GM12878 (cell line): ENCODE measurements at regions not wholly inside any gene's neighbourhood (a gene's known extent, or its start where the extent isn't known, plus 50 kb on each side); places are given as distances from the start of the nearest gene placed in this dataset.

Experiments
- ATAC-seq: fragments of 200-7000 bp; cut with Tn5 transposase; 3 replicates; pipeline ENCODE4 v1.9.1; 2020; ENCODE audit warnings: mild to moderate bottlenecking, moderate library complexity
- BruUV-seq: library from RNA; stranded (reverse); fragments of 400-500 nt; replicated peaks from 2 replicates; lab custom pipeline; 2021; lab: Mats Ljungman, UMichigan
- CTCF ChIA-PET: fragments of 300-600 bp; sonication (Branson Sonifier 250); formaldehyde crosslinking; extraction: SDS; loops from one replicate; lab custom pipeline; 2021; ENCODE audit warnings: inconsistent platforms; lab: Yijun Ruan, JAX
- POLR2A ChIA-PET: fragments of 350-600 bp; formaldehyde crosslinking; extraction: SDS; loops from one replicate; lab custom pipeline; 2021; ENCODE audit warnings: inconsistent platforms; lab: Charles Lee
- RAD21 ChIA-PET: fragments of 300-600 bp; sonication (Branson Sonifier 250); formaldehyde crosslinking; loops from one replicate; lab custom pipeline; 2023; ENCODE audit warnings: antibody characterized with exemption; ENCODE audit not compliant: unreplicated experiment; lab: Charles Lee
- SMC1A ChIA-PET: fragments of 300-600 bp; sonication (Branson Sonifier 250); formaldehyde crosslinking; loops from one replicate; lab custom pipeline; 2023; ENCODE audit not compliant: unreplicated experiment, uncharacterized antibody; lab: Charles Lee
- DNase-seq: peaks from one replicate; pipeline ENCODE4 v3.0.0-alpha.2; 2011; ENCODE audit warnings: low read depth, low spot score
- FAIRE-seq: peaks from 3 replicates; lab custom pipeline; 2011; peaks lifted over from hg19 to GRCh38; lab: Jason Lieb, UNC
- H2AFZ ChIP-seq: 2 replicates; pipeline ENCODE4 v1.6.0; 2011; ENCODE audit warnings: low read depth, low read length, control low read depth; ENCODE audit not compliant: control insufficient read depth
- H3K27ac ChIP-seq: 2 replicates; pipeline ENCODE4 v1.5.1; 2011; ENCODE audit warnings: control low read depth; ENCODE audit not compliant: control insufficient read depth, insufficient read depth
- H3K27me3 ChIP-seq, 2 experiments: replicated peaks in 1 of 2; 2 replicates each; pipeline versions ENCODE4 v1.6.0 to v1.6.1; 2011; ENCODE audit warnings: low read length in 1 of 2; ENCODE audit not compliant: control insufficient read depth in 2 of 2, insufficient read depth in 2 of 2
- H3K36me3 ChIP-seq, 2 experiments: 2 replicates each; pipeline ENCODE4 v1.5.1; 2011; ENCODE audit warnings: low read length in 1 of 2; ENCODE audit not compliant: control insufficient read depth in 2 of 2, insufficient read depth in 2 of 2
- H3K4me1 ChIP-seq: 2 replicates; pipeline ENCODE4 v1.6.1; 2011; ENCODE audit warnings: mild to moderate bottlenecking, low read length, moderate library complexity, mixed read lengths; ENCODE audit not compliant: control insufficient read depth, insufficient read depth
- H3K4me2 ChIP-seq: 2 replicates; pipeline ENCODE4 v1.6.0; 2011; ENCODE audit warnings: control low read depth; ENCODE audit not compliant: control insufficient read depth, insufficient read depth
- H3K4me3 ChIP-seq: fragments of 200-600 bp; sonication (generic); 2 replicates; pipeline ENCODE4 v1.5.1; 2016
- H3K79me2 ChIP-seq: 2 replicates; pipeline ENCODE4 v1.6.0; 2011; ENCODE audit warnings: low read length; ENCODE audit not compliant: control insufficient read depth, insufficient read depth
- H3K9ac ChIP-seq: 2 replicates; pipeline ENCODE4 v1.8.0; 2011; ENCODE audit warnings: low read length, control low read depth, mixed read lengths; ENCODE audit not compliant: control insufficient read depth, insufficient read depth
- H3K9me3 ChIP-seq: replicated peaks from 3 replicates; pipeline ENCODE4 v1.5.1; 2011; ENCODE audit warnings: mild to moderate bottlenecking, low read length; ENCODE audit not compliant: control insufficient read depth, insufficient read depth
- H4K20me1 ChIP-seq: 2 replicates; pipeline ENCODE4 v1.6.0; 2011; ENCODE audit not compliant: control insufficient read depth, insufficient read depth
- ASH2L ChIP-seq: fragments of 300-600, 200-600 bp; sonication (generic); IDR thresholded peaks from 2 replicates; pipeline ENCODE4 v1.6.1; 2017; ENCODE audit warnings: low read depth, mild to moderate bottlenecking, borderline replicate concordance
- BRCA1 ChIP-seq: IDR thresholded peaks from 2 replicates; pipeline ENCODE4 v1.6.1; 2011; ENCODE audit warnings: low read depth, low read length, improper control_type of control experiment
- CBFB ChIP-seq: IDR thresholded peaks from 2 replicates; pipeline ENCODE4 v1.6.1; 2016; ENCODE audit warnings: antibody characterized with exemption, low read depth
- CHD2 ChIP-seq: IDR thresholded peaks from 2 replicates; pipeline ENCODE4 v1.6.1; 2011; ENCODE audit warnings: low read depth, low read length, improper control_type of control experiment, borderline replicate concordance
- CTCF ChIP-seq, 3 experiments: IDR thresholded peaks in 2 of 3; conservative IDR thresholded peaks in 1 of 3; 2 replicates each; pipeline ENCODE4 v1.5.1; 2011; ENCODE audit warnings: low read depth in 3 of 3, low read length in 3 of 3, mild to moderate bottlenecking in 3 of 3, control low read depth in 2 of 3, moderate library complexity in 2 of 3, inconsistent platforms in 1 of 3, mixed read lengths in 1 of 3; ENCODE audit not compliant: control insufficient read depth in 2 of 3, insufficient read depth in 1 of 3; ENCODE audit errors: extremely low read depth in 1 of 3
- EGR1 ChIP-seq, 2 experiments: IDR thresholded peaks; 1 replicate in 1 of 2; 2 replicates in 1 of 2; pipeline ENCODE4 v1.6.1; 2011 to 2012; ENCODE audit warnings: low read depth in 2 of 2, low read length in 2 of 2, borderline replicate concordance in 1 of 2, mild to moderate bottlenecking in 1 of 2, moderate library complexity in 1 of 2
- EP300 ChIP-seq, 2 experiments: fragments of 150-350 bp in 1 of 2; IDR thresholded peaks; 2 replicates each; pipeline ENCODE4 v1.6.1; 2011 to 2012; ENCODE audit warnings: low read depth in 2 of 2, low read length in 2 of 2, borderline replicate concordance in 1 of 2, improper control_type of control experiment in 1 of 2, inconsistent platforms in 1 of 2; ENCODE audit not compliant: control insufficient read depth in 1 of 2
- EZH2 ChIP-seq: IDR thresholded peaks from 2 replicates; pipeline ENCODE4 v1.6.1; 2012; ENCODE audit warnings: low read depth, mild to moderate bottlenecking, control low read depth, inconsistent platforms, low read length, borderline replicate concordance; ENCODE audit not compliant: control insufficient read depth
- GABPA ChIP-seq: IDR thresholded peaks from 2 replicates; pipeline ENCODE4 v1.6.1; 2014; ENCODE audit warnings: antibody characterized with exemption, low read depth, mild to moderate bottlenecking, inconsistent platforms
- LARP7 ChIP-seq: fragments of 450-650 bp; IDR thresholded peaks from 2 replicates; pipeline ENCODE4 v1.6.1; 2017; ENCODE audit warnings: mild to moderate bottlenecking
- MXI1 ChIP-seq: fragments of 150-350 bp; IDR thresholded peaks from 2 replicates; pipeline ENCODE4 v1.6.1; 2011; ENCODE audit warnings: low read depth, mild to moderate bottlenecking, inconsistent platforms, low read length, improper control_type of control experiment
- NFIC ChIP-seq: IDR thresholded peaks from 2 replicates; pipeline ENCODE4 v1.6.1; 2012; ENCODE audit warnings: low read depth, mild to moderate bottlenecking, inconsistent platforms, low read length, moderate library complexity
- NR2F1 ChIP-seq: fragments of 450-650 bp; conservative IDR thresholded peaks from 2 replicates; pipeline ENCODE4 v1.6.1; 2017; ENCODE audit warnings: mild to moderate bottlenecking
- RELB ChIP-seq: fragments of 450-650 bp; IDR thresholded peaks from 2 replicates; pipeline ENCODE4 v1.6.1; 2017; ENCODE audit warnings: low read depth, mild to moderate bottlenecking, moderate library complexity
- SUZ12 ChIP-seq: fragments of 200-600 bp; sonication (generic); IDR thresholded peaks from one replicate; pipeline ENCODE4 v1.6.1; 2018; ENCODE audit warnings: antibody characterized with exemption, mild to moderate bottlenecking; ENCODE audit not compliant: unreplicated experiment
- TARDBP ChIP-seq: IDR thresholded peaks from 2 replicates; pipeline ENCODE4 v1.6.1; 2016; ENCODE audit warnings: borderline replicate concordance
- YBX1 ChIP-seq: fragments of 450-650 bp; IDR thresholded peaks from 2 replicates; pipeline ENCODE4 v1.6.1; 2016; ENCODE audit warnings: antibody characterized with exemption
- ZNF217 ChIP-seq: fragments of 450-650 bp; IDR thresholded peaks from 2 replicates; pipeline ENCODE4 v1.6.1; 2017; ENCODE audit warnings: antibody characterized with exemption, mild to moderate bottlenecking
- in situ Hi-C: fragments of 300-500 bp; cut with MboI; formaldehyde crosslinking; loops from 9 replicates; pipeline ENCODE4 v1.14.3; 2018; ENCODE audit warnings: mixed read lengths
- intact Hi-C: fragments of 100-400 bp; cut with micrococcal nuclease; formaldehyde crosslinking; loops from one replicate; pipeline ENCODE4 v1.14.2; 2022; ENCODE audit not compliant: unreplicated experiment

GRCh38 chr9:23314247-23314646 lies 511.8 kb downstream of the ELAVL2 start (continued):
- TF ChIP-seq ZNF217 = no peak

GRCh38 chr9:23319092-23319491 lies 506.9 kb downstream of the ELAVL2 start:
- Histone ChIP-seq H3K4me1 (no peaks in the 10 kb centered on the region), H3K4me3 (no peak overlapping the region), H2AFZ (no peak overlapping the region), H3K9me3 (no peaks in the 10 kb centered on the region), H3K27ac (no peak overlapping the region), H3K9ac (no peak overlapping the region), H3K4me2 (no peak overlapping the region), H3K27me3 (no peaks in the 10 kb centered on the region), H3K36me3 (no peaks in the 10 kb centered on the region), H3K79me2 (no peaks in the 10 kb centered on the region), H4K20me1 (no peaks in the 10 kb centered on the region)
- POLR2A ChIA-PET = no interaction called here
- RAD21 ChIA-PET = no interaction called here
- SMC1A ChIA-PET = interaction anchor here (1.3 kb wide), 1 partner anchor 19 kb away, joined by 5 read pairs; no protein-coding TSS in a partner anchor
- CTCF ChIA-PET = no interaction called here
- no TSS peak for BruUV-seq
- intact Hi-C loops = no loop called here
- ATAC-seq (no peak), FAIRE-seq (no peak), DNase-seq (no peak)
- in situ Hi-C loops = no loop called here
- no peak for TF ChIP-seq EGR1 (IDR thresholded peaks at IDR 0.05; ENCODE audit: borderline replicate concordance in 1 of 2, low read depth in 2 of 2, low read length in 2 of 2)
- no peak for TF ChIP-seq LARP7
- no peak for TF ChIP-seq CTCF (IDR thresholded peaks at IDR 0.05 in 2 of 3, conservative IDR thresholded peaks at IDR 0.05 in 1 of 3; ENCODE audit: control insufficient read depth in 2 of 3, extremely low read depth in 1 of 3, insufficient read depth in 1 of 3, low read depth in 3 of 3, low read length in 3 of 3)
- no peak for TF ChIP-seq RELB
- TF ChIP-seq NFIC = no peak
- TF ChIP-seq ZNF217 = no peak
- TF ChIP-seq BRCA1 = no peak
- TF ChIP-seq ASH2L = no peak
- TF ChIP-seq EP300 (IDR thresholded peaks at IDR 0.05; ENCODE audit: borderline replicate concordance in 1 of 2, control insufficient read depth in 1 of 2, low read depth in 2 of 2, low read length in 2 of 2) = no peak
- TF ChIP-seq GABPA = no peak
- no peak for TF ChIP-seq SUZ12
- no peak for TF ChIP-seq TARDBP
- TF ChIP-seq MXI1 = no peak
- TF ChIP-seq CHD2 = no peak
- no peak for TF ChIP-seq NR2F1
- no peak for TF ChIP-seq EZH2
- TF ChIP-seq CBFB = no peak
- TF ChIP-seq YBX1 = no peak
